HG03108 (cell line): ENCODE measurements at regions not wholly inside any gene's neighbourhood (a gene's known extent, or its start where the extent isn't known, plus 50 kb on each side); places are given as distances from the start of the nearest gene placed in this dataset.

Experiments
- ATAC-seq: cut with Tn5 transposase; IDR thresholded peaks from one replicate; pipeline ENCODE4 v1.9.1; 2021; ENCODE audit warnings: moderate library complexity; ENCODE audit not compliant: unreplicated experiment

DNA sequence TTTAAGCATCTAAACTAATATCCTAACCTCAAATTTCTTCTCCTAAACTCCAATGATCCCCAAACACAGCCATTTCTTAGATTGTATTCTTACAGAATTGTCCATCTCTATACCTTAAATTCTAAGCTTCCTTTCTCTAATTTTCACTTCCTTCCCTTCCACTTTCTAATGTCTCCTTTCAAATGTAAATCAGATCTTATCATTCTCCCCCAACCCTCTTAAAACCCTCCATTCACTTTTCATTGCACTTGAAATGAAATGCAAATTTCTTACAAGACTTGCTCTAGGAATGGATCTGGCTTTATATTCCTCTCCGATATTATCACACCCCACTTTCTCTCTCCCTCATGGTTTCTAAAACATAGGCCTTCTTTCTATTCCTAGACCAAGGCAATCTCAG is 534.6 kb downstream of the LMO4 start:
- ATAC-seq: no peak

GRCh38 chr1:87864676-87865075 is 536.0 kb downstream of the LMO4 start:
- ATAC-seq: no peak

- ATAC-seq: no peak
Measured at GRCh38 chr1:87866416-87866815, 537.7 kb downstream of the LMO4 start.

- ATAC-seq: no peak
Measured at GRCh38 chr1:87867626-87868025, 538.9 kb downstream of the LMO4 start.

GRCh38 chr1:87869567-87869966 is 540.9 kb downstream of the LMO4 start:
- no peak for ATAC-seq

- ATAC-seq: peak; percentile 75
Measured at GRCh38 chr1:87872189-87872588, 543.5 kb downstream of the LMO4 start.

- no peak for ATAC-seq
Measured at GRCh38 chr1:87872692-87873091, 544.0 kb downstream of the LMO4 start.

DNA sequence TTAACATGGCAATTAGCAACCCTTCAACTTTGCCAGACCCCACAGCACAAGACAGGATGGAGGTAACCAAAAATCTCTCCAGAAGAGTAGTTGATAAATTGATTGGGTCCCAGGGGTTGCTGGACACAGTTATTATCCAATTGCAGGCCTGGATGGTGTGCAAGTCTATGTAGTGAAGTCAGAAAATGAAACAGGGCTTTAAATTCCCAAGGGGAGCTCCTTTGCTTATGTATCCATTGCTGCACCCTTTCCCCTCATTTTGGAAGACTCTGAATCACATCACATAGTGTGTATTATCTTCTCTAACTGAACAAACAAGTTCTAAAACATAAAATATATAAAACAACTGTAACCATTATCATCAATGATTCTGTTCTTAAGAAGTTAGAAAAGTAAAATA is 550.2 kb downstream of the LMO4 start:
- ATAC-seq: no peak

DNA sequence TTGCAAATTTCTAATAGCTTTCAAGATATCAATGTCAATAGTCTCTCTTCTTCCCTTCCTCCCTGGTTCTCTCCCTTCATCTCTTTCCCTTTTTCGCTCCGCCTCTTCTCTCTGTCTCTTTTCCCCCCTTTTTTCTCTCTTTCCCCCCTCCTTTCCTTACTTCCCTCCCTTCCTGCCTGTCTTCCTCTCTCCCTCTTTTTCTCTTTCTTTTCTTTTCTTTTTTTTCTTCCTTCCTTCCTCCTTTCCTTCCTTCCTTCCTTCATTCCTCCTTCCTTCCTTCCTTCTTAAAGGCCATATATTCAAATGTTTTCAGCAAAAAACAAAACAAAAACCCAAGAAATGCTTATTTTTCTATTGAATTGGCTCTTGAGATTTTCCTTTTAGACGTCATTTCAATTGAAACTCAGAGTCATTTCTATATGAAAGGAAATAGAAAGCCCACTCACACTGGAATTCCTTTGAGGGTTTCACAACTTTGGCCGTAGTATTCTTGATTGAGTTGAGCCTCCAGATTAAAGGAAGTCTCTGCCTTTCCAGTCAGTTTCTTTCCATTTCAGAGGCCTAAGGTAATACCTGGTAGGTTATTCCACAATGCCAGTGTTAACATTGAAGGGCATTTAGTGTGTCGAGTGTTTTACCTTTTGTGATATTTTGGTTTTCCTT is 551.5 kb downstream of the LMO4 start:
- ATAC-seq: no peak

GRCh38 chr1:87880764-87881163 is 552.1 kb downstream of the LMO4 start:
- no peak for ATAC-seq

- no peak for ATAC-seq
Measured at GRCh38 chr1:87883906-87884305, 555.2 kb downstream of the LMO4 start.

DNA sequence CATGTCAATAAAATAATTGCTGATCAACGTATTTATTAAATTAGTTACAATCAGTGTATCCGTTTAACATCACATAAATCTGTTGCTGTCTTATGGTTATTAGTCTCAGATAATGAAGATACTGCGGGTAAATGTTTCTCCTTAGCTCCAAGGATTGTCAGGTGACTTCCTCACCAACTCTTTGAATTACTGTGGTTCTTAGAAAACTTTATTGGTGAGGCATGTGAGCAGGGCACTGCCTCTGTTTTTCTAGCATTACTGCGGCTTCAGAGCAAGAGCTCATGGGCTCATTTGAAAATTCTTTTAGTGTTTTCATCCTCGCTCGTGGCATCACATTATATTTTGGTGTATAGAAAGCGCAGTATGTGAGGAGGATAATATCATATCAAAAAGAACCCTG is 555.9 kb downstream of the LMO4 start:
- no peak for ATAC-seq

DNA sequence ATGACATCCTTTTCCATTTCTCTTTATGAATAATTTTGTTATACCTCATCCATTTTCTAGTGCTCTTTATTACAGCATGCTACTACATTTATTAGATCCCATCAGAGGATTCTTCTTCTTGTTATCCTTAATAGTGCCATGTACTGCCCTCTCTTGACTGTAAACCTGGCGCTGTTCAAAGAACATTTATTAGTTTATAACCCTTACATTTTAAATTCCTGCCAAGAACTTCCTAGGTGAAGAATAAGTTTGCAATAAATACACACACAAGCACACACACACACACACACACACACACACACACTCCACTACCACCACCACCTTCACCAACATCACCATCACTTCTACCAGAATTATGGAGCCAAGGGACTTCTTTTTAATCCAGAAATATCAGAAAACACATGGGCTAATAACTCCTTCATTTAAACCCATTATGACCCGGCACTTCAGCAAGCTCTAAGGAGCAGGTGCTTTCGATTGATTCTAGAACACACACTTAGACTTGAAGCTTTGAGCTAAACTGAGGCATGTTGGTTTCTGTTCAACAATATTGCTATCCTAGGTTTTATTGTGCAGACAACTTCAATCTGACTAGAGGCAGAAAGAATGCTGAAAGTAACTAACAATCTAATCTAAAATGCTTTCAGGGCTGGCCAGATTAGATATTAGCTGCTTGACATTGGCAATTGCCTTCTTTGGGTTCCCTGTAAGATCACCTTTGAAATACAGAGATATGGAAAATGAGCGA is 556.8 kb downstream of the LMO4 start:
- no peak for ATAC-seq

DNA sequence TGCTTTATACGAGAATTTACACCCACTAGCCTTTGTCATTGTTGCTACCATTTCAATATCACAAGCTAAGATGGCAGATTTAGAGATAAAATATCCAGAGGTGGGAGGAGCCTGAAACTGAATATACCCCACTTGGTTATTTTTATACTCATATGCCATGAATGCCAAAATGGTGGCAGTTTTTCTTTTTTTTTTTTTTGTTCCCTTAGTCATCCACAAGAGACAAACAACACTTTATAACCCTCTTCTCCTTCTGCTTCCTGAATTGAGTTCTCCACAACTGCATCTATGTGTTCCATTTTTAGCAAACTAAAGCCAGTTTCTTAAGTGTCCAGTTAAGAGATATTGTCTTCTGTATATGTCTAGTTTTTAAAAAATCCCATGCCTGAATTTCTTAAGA is 558.4 kb downstream of the LMO4 start:
- ATAC-seq: no peak

DNA sequence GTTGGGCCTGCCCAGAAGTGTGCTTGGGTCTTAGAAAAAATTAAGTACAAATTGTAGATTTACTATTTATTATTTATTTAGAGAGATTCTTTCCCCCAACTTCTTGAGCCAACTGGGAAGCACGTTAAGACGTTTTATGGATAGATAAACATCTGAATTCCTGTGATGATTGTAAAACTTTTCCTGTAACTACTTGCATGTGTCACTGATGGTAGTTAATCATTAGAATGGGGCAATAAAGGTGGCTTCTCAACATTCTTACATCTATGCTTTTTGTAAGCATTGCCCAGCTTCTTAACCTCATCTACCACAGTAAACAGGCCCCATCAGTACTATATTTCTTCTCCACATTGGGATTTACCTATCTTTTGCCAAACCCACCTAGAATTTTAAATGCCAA is 559.8 kb downstream of the LMO4 start:
- ATAC-seq: no peak

- no peak for ATAC-seq
Measured at GRCh38 chr1:87894062-87894461, 565.4 kb downstream of the LMO4 start.

DNA sequence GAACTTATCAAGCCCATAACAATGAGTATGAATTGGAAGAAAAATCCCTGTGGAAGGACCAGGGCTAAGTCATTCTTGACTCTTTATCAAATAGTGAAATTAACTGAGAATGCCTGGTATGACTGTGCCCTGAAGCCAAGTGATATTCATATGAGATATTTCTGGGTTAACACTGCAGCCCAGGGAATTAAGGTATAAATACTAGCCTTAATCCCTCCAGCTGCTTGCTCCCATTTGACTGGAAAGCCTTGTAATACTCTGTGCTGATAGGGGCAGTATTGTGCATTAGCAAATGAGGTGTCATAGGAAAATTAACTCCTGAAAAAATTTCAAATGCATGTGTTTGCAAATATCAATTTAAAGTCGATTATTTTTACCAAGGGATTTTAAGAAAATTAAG is 568.8 kb downstream of the LMO4 start:
- ATAC-seq: no peak

DNA sequence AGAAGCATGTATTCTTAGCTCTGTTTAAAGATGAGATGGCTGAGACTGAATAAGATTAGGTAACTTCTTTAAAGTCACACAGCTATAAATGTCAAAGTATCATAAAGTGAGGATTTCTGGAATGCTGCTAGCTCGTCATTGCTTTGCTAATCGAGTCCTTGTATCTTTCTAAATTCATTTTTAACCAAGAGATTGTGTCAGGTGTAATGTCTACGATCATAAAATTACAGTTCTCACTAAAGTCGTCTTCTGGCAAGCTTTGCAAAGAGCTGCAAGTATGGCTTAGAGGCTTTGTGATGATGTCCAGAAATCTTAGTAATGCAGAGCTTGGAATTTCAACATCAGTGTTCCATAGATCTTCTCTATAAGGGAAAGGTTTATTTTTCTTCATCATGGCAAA is 569.8 kb downstream of the LMO4 start:
- no peak for ATAC-seq

DNA sequence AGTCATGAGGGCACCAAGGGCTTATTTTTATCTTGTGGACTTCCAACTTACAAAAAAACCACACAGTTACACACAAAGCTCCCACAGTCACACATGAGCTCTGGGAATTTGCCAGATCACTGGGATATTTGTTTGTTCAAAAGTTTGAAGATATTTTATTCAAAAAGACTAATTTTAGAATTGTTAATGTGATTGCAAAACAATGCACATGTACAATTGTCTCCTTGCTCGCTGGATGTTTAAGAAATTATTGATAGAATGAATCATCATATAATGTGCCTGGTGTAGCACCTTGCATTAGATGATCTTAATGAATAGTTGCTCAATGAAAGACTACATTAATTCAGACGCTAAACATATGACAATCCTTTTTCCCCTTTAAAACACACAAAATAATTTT is 570.3 kb downstream of the LMO4 start:
- ATAC-seq: no peak

DNA sequence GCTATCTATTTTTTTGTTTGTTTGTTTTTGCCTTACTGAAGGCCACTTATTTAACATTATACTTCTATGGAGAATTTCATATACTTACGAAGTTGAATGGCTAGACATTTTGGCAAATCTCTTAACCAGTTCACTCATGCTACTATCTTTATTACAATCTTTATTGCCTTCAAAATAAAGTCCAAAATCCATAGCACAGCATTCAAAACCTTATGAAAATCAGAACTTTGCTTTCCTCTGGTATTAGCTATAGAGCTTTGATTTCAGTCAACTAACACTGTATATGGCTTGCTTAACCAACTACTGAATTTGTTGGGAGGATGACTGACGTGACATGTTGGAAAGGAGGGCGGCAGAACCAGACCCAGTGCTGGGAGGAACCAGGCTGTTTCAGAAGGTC is 571.1 kb downstream of the LMO4 start:
- ATAC-seq: no peak

- peak; percentile 68 for ATAC-seq
Measured at GRCh38 chr1:87902830-87903229, 574.1 kb downstream of the LMO4 start.

- no peak for ATAC-seq
Measured at GRCh38 chr1:87903242-87903641, 574.6 kb downstream of the LMO4 start.

DNA sequence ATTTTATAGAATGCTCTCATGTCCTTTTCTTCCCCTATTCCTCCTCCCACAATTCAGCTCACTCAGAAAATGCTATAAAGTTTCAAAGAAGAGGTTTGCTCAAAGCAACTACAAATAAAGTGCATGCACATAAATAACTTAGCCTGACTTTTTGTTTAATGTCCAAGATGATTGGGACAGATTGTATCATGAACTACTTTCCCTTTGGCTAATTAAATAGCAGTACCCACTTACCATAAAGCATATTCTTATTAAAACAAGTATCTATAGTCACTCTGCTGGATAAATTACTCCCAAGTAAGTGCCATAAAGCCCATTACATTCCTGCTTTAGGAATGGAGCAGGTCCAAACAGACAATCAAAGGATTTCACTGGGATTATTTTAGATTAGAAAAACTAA is 576.0 kb downstream of the LMO4 start:
- ATAC-seq: no peak
